ENCODE measurements at regions not wholly inside any gene's neighbourhood (a gene's known extent, or its start where the extent isn't known, plus 50 kb on each side); places are given as distances from the start of the nearest gene placed in this dataset.
A peak's percentile ranks its signal among the peaks of the same experiment; 100 is the strongest.

GRCh38 chr14:89621009-89621421 lies 204.0 kb upstream of the FOXN3 start:
- H3K4me1 ChIP-seq (ENCODE audit: insufficient read depth, low read length) = peaks cover 12% of the 10 kb centered on the region
- no peak for DNase-seq (ENCODE audit: low read depth)
- H3K27me3 ChIP-seq (ENCODE audit: insufficient read depth, low read length) = no peaks in the 10 kb centered on the region
- no peaks in the 10 kb centered on the region for H3K36me3 ChIP-seq (ENCODE audit: insufficient read depth, low read length)
- no peaks in the 10 kb centered on the region for H3K9me3 ChIP-seq (ENCODE audit: insufficient read depth, low read depth, low read length)
- H3K4me2 ChIP-seq (ENCODE audit: low read length) = no peak overlapping the region
- H3K27ac ChIP-seq (ENCODE audit: low read depth, low read length) = no peak overlapping the region
- H3K4me3 ChIP-seq (ENCODE audit: insufficient read depth, low read depth, low read length) = no peak overlapping the region
- Mint-ChIP-seq H3K4me1 (ENCODE audit: low read depth, unreplicated experiment) (peaks cover 15% of the 10 kb centered on the region), H3K9me3 (ENCODE audit: unreplicated experiment) (no peaks in the 10 kb centered on the region), H3K27me3 (ENCODE audit: low read depth, unreplicated experiment) (no peaks in the 10 kb centered on the region), H3K36me3 (ENCODE audit: low read depth, unreplicated experiment) (no peaks in the 10 kb centered on the region), H3K4me3 (ENCODE audit: unreplicated experiment) (no peak overlapping the region), H3K27ac (ENCODE audit: unreplicated experiment) (no peak overlapping the region)
- H3K9ac ChIP-seq (ENCODE audit: low read length) = no peak overlapping the region
- H3K79me2 ChIP-seq (ENCODE audit: insufficient read depth, low read length) = peaks cover 29% of the 10 kb centered on the region
- no peaks in the 10 kb centered on the region for H4K20me1 ChIP-seq (ENCODE audit: insufficient read depth, low read length)
- no peak for FAIRE-seq
- no peak overlapping the region for H2AFZ ChIP-seq (ENCODE audit: low read depth, low read length)
- TF ChIP-seq EZH2 (IDR thresholded peaks at IDR 0.05; ENCODE audit: insufficient read depth, low read length) (no peak), CTCF (IDR thresholded peaks at IDR 0.05; ENCODE audit: insufficient read depth, low read depth, low read length) (no peak)

GRCh38 chr14:89620436-89620835 lies 203.4 kb upstream of the FOXN3 start:
- no peak overlapping the region for H3K27ac ChIP-seq (ENCODE audit: low read depth, low read length)
- no peaks in the 10 kb centered on the region for H3K36me3 ChIP-seq (ENCODE audit: insufficient read depth, low read length)
- peaks cover 18% of the 10 kb centered on the region for H3K4me1 Mint-ChIP-seq (ENCODE audit: low read depth, unreplicated experiment)
- DNase-seq (ENCODE audit: low read depth) = no peak
- H3K27ac Mint-ChIP-seq (ENCODE audit: unreplicated experiment) = no peak overlapping the region
- no peak overlapping the region for H3K9ac ChIP-seq (ENCODE audit: low read length)
- no peaks in the 10 kb centered on the region for H4K20me1 ChIP-seq (ENCODE audit: insufficient read depth, low read length)
- no peak overlapping the region for H3K4me3 Mint-ChIP-seq (ENCODE audit: unreplicated experiment)
- H3K27me3 ChIP-seq (ENCODE audit: insufficient read depth, low read length) = no peaks in the 10 kb centered on the region
- no peak overlapping the region for H2AFZ ChIP-seq (ENCODE audit: low read depth, low read length)
- H3K79me2 ChIP-seq (ENCODE audit: insufficient read depth, low read length) = peaks cover 35% of the 10 kb centered on the region
- FAIRE-seq = no peak
- H3K9me3 ChIP-seq (ENCODE audit: insufficient read depth, low read depth, low read length) = no peaks in the 10 kb centered on the region
- H3K4me1 ChIP-seq (ENCODE audit: insufficient read depth, low read length) = peaks cover 17% of the 10 kb centered on the region
- no peak overlapping the region for H3K4me3 ChIP-seq (ENCODE audit: insufficient read depth, low read depth, low read length)
- no peaks in the 10 kb centered on the region for H3K27me3 Mint-ChIP-seq (ENCODE audit: low read depth, unreplicated experiment)
- H3K9me3 Mint-ChIP-seq (ENCODE audit: unreplicated experiment) = no peaks in the 10 kb centered on the region
- H3K36me3 Mint-ChIP-seq (ENCODE audit: low read depth, unreplicated experiment) = no peaks in the 10 kb centered on the region
- TF ChIP-seq CTCF (IDR thresholded peaks at IDR 0.05; ENCODE audit: insufficient read depth, low read depth, low read length) (no peak), EZH2 (IDR thresholded peaks at IDR 0.05; ENCODE audit: insufficient read depth, low read length) (no peak)
- no peak overlapping the region for H3K4me2 ChIP-seq (ENCODE audit: low read length)

GRCh38 chr14:89619596-89619995 lies 202.6 kb upstream of the FOXN3 start:
- peak overlapping the region; percentile 91 for H2AFZ ChIP-seq (ENCODE audit: low read depth, low read length)
- Mint-ChIP-seq H3K4me1 (ENCODE audit: low read depth, unreplicated experiment) (peaks cover 23% of the 10 kb centered on the region), H3K27me3 (ENCODE audit: low read depth, unreplicated experiment) (no peaks in the 10 kb centered on the region), H3K4me3 (ENCODE audit: unreplicated experiment) (peak overlapping the region; percentile 85), H3K36me3 (ENCODE audit: low read depth, unreplicated experiment) (no peaks in the 10 kb centered on the region), H3K27ac (ENCODE audit: unreplicated experiment) (peak overlapping the region; percentile 83), H3K9me3 (ENCODE audit: unreplicated experiment) (no peaks in the 10 kb centered on the region)
- H3K9ac ChIP-seq (ENCODE audit: low read length) = peak overlapping the region; percentile 91
- FAIRE-seq = no peak
- peaks cover 43% of the 10 kb centered on the region for H3K79me2 ChIP-seq (ENCODE audit: insufficient read depth, low read length)
- peak overlapping the region; percentile 83 for H3K4me3 ChIP-seq (ENCODE audit: insufficient read depth, low read depth, low read length)
- peak overlapping the region; percentile 87 for H3K4me2 ChIP-seq (ENCODE audit: low read length)
- no peak for DNase-seq (ENCODE audit: low read depth)
- no peaks in the 10 kb centered on the region for H3K27me3 ChIP-seq (ENCODE audit: insufficient read depth, low read length)
- peak overlapping the region; percentile 91 for H3K27ac ChIP-seq (ENCODE audit: low read depth, low read length)
- H4K20me1 ChIP-seq (ENCODE audit: insufficient read depth, low read length) = peaks cover under 1% of the 10 kb centered on the region
- H3K9me3 ChIP-seq (ENCODE audit: insufficient read depth, low read depth, low read length) = no peaks in the 10 kb centered on the region
- H3K36me3 ChIP-seq (ENCODE audit: insufficient read depth, low read length) = no peaks in the 10 kb centered on the region
- TF ChIP-seq CTCF (IDR thresholded peaks at IDR 0.05; ENCODE audit: insufficient read depth, low read depth, low read length) (no peak), EZH2 (IDR thresholded peaks at IDR 0.05; ENCODE audit: insufficient read depth, low read length) (no peak)
- peaks cover 18% of the 10 kb centered on the region for H3K4me1 ChIP-seq (ENCODE audit: insufficient read depth, low read length)
